Activated CD4-positive, alpha-beta T cell treated with anti-CD3 and anti-CD28 coated beads, Interleukin-10, Interleukin-2, amounts not matched to agents 100 ng/mL and 50 ng/mL, durations not matched to agents 16 hours and 8 hours (primary cell): ENCODE measurements at regions not wholly inside any gene's neighbourhood (a gene's known extent, or its start where the extent isn't known, plus 50 kb on each side); places are given as distances from the start of the nearest gene placed in this dataset.
A peak's percentile ranks its signal among the peaks of the same experiment; 100 is the strongest.

Experiments
- DNase-seq: peaks from one replicate; pipeline ENCODE4 v3.0.0-alpha.2; 2020

DNA sequence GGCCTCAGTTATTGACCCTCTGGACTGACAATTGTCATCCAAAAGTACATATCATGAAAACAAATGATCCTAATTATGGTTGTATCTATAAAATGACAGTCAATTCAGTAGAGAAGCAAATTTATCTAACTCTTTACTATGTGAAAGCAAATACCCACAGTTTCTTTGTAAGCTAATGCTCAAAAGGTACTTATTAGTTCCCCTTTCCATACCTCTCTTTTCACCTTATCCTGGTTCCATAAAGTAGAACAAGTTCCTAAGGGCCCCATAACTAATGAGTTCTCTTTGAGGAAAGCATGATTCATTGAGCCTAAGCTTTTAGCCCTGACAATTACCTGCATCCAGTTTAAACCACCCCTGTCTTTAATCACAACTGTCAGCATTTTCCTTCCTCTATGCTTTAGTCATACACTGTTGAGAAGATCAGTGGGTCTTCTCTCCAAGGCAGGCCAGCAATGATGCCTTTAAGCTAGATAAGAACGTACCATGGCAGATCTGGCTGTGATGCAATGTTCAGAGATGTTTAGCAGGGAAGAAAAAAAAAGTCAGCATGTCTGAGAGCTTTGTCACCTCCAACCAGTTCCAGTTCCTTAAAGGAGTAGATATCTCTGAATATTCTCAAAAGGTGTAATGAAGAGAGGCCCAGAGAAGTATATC lies 179.7 kb upstream of the RASGEF1B start:
- DNase-seq: no peak

- DNase-seq: no peak
Measured at GRCh38 chr4:81650606-81651242, 179.0 kb upstream of the RASGEF1B start.

DNA sequence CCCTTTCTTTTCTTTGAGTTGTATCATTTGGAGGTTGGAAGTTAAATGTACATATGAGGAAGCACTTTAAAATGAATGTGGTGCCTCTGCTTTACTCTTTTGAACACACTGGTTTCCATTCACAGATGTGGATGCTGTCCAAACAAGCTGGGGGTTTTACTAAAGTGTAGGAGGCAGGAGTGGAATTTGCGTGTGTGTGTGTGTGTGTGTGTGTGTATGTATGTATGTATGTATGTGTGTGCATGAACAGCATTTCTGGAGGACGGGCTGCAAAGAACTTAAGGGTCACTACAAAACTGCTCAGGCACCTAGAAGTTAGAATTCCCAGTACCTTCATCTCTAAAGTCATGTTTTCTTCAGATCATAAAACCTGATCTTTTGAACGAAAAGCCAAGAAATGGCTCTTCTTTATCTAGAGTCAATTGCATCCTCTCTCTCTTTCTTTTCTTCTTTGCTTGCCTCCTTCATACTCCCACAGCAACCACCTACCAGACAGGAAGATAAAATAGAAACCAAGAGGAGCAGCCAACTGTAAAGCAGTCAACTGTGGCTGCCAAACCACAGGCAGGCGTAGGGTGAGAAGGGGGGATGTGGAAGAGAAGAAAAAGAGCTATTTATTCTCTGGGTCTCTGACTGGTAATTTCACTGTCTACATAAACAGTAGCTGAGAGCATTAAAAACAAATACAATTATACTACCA lies 177.0 kb upstream of the RASGEF1B start:
- peak; percentile 65 for DNase-seq

GRCh38 chr4:81647388-81647787 lies 175.7 kb upstream of the RASGEF1B start:
- DNase-seq: no peak

GRCh38 chr4:81642543-81642942 lies 170.8 kb upstream of the RASGEF1B start:
- DNase-seq: no peak

GRCh38 chr4:81639248-81639647 lies 167.5 kb upstream of the RASGEF1B start:
- no peak for DNase-seq

DNA sequence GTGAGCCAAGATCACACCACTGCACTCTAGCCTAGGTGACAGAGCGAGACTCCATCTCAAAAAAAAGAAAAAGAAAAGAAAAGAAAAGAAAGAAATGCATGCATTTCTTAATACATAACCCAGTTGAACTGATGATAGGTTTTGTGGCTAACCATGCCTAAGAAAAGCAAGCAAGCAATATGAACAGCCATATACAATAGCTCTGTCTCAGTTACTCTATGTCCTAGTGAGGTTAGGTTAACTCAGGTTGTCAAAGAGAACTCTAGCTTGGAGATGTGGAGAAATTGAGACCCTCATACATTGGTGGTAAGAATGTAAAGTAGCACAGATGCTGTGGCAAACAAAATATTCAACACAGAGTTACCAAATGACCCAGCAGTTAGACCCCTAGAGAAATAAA lies 167.0 kb upstream of the RASGEF1B start:
- no peak for DNase-seq

DNA sequence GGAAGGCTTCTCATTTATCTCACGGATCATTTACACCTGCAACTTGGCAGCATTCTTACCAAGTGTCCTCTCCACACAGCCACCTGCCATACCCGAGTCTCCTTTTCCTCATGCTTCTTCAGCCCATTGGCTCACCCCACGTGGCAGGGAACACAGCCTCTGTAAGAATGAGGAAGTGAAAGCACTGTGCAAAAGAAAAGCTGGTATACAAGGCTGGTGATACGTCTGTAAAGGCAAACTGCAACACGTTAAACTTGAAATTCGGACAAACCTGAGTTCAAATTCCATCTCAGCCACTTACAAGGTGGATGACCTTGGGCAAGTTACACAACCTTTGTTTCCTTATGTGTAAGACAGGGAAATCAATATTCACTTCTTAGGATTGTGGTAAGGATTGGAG lies 164.0 kb upstream of the RASGEF1B start:
- no peak for DNase-seq

- DNase-seq: no peak
Measured at GRCh38 chr4:81634766-81635549, 163.3 kb upstream of the RASGEF1B start.

- no peak for DNase-seq
Measured at GRCh38 chr4:81634165-81634564, 162.5 kb upstream of the RASGEF1B start.

DNA sequence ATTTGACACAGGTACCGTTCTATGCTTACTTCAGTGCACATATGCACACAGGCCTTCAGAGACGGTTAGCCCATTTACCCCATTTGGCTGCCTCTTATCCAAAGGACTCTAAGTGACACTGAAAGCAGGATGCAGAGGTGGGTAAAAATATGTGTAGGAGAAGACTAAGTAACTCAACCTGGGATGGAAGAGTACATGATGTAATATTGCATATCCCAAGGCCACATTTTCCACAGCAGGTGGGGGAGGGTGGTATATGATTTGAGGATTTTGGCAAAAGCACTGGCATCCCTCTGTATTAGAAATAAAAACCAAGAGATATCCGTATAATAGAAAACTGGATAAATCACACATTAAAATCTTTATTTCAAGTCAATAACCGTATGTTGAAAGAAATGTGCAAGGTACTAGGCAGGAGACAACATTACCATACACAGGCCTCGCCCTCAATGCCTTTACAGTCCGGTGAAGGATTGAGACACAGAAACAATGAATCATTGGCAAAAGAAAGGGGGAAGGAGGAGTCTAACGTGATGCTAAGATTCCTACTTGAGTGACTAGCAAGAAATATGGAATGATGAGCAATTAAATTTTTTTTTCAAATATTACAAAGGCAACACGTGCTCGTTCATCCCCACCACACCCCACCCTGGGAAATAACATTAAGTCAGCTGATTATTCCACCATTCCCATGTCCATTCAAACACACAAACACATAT lies 161.0 kb upstream of the RASGEF1B start:
- no peak for DNase-seq

GRCh38 chr4:81631958-81632441 lies 160.3 kb upstream of the RASGEF1B start:
- no peak for DNase-seq

DNA sequence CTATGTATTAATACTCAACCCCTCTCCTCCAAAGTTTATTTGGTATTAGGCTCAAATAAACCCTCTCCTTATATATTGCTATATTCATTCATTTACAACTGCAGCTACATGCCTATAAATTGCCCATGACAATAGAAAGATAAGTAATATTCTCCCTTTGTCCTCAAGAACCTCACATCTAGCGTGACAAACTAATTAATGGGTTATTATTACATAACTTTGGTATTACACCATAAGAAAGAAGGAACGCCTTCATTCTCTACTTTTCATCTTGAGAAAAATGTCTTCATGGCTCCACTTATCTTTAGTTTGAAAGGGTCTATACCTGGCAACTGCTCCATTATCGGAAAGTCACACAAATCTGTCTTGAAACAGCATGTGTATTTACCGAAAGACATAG lies 157.7 kb upstream of the RASGEF1B start:
- DNase-seq: no peak

DNA sequence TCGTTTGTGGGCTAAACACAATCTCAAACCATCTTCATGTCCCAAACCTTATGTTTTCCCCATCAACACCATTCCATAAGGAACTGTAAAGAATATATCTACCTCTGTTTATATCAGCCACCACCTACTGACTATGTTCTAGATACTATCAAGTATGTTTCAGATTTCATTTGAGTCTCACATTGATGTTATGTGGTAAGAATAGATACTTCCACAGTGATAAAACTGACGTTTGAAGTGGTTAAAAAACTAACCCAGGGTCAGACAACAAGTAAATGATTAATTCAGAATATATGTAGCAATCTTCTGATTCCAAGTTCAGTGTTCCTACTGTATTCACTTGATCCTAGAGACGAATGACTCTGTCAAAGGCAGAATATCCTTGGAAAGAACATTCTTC lies 156.8 kb upstream of the RASGEF1B start:
- DNase-seq: no peak

DNA sequence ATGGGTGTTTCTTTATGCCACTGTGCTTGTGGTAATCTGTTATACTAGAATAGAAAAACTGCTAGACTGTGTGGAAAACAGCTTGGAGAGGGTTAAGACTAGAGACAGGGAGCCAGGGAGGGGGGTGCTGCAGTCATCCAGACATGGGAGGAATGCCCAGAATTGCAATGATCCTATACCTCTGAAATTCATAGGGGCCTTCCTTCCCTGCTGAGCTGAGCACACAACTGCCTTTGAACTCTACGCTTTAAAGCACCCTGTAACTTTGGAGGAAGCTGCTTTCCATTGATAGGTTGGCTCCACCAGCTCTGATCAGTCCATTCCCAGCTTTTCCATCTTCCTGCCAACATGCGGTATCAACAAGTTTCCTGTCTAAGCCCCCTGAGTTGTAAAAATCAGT lies 155.9 kb upstream of the RASGEF1B start:
- DNase-seq: no peak

DNA sequence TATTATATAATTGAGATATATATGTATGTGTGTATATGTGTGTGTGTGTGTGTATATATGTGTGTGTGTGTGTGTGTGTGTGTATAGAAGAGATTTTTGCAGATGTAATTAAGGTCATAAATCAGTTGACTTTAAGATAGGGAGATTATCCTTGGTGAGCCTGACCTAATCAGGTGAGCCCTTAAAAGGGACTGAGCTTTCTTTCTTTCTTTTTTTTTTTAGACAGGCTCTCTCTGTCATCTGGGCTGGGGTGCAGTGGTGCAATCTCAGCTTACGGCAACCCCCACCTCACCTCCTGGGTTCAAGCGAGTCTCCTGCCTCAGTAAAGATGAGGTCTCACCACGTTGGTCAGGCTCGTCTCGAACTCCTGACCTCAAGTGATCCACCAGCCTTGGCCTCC lies 155.1 kb upstream of the RASGEF1B start:
- DNase-seq: no peak

DNA sequence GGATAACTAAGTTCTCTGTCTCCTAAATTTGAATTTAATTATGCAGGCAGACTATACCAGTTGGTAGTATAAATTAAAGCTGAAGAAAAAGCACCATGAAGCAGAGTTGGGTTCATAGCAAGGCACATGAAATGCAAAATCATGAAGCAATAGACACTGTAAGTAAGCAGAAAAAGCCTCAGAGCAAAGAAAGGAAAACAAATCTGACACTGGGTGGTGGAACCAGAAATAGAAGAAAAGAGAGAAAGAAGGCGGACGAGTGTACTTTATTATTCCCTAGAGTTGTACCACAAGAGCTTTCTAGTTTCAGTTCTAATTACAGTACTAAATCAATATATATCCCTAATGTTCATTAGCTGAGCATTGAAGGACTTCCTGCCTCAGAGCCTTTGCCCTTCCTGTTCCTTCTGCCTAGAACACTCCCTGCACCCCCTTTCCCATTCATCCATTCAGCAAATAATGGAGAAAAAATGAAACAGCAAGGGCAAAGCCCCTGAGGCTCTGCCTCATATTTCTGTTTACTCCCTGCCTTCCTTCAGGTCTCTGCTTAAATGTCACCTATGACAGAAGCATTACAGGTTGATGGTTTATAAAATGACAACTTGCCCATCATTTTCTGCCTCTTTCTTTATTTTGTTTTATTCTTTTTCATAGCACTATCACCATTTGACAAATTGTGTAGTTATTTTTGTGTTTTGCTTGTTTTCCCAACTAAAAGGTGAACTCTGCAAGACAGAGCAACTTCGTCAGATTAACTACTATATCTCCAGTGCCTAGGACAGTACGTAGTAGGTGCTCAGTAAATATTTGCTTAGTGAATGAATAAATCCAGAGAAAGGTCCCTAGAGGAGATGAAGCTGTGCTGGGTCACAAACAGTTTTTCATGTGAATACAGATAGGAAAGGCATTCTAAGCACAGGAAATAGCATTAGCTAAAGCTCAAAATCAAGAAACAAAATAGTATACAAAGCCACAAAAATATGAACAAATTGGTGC lies 154.0 kb upstream of the RASGEF1B start:
- DNase-seq: no peak

DNA sequence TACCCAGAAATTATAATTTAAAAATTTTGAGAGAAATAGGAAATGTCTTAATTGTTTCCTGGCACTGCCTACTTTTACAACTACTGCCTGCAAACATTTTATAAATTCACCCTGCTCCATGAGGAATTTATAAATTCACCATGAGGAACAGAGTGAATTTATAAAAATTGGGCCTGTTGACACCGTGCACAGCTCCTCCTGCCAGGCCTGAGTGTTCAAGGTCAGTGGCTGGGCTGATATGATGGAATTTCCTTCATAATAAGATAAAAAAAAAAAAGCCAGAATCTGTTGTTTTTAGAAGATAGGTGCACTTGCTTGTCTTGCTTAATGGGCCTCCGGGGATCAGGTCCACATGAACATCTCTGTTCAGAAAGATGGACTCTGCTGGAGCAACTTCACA lies 151.7 kb upstream of the RASGEF1B start:
- no peak for DNase-seq

DNA sequence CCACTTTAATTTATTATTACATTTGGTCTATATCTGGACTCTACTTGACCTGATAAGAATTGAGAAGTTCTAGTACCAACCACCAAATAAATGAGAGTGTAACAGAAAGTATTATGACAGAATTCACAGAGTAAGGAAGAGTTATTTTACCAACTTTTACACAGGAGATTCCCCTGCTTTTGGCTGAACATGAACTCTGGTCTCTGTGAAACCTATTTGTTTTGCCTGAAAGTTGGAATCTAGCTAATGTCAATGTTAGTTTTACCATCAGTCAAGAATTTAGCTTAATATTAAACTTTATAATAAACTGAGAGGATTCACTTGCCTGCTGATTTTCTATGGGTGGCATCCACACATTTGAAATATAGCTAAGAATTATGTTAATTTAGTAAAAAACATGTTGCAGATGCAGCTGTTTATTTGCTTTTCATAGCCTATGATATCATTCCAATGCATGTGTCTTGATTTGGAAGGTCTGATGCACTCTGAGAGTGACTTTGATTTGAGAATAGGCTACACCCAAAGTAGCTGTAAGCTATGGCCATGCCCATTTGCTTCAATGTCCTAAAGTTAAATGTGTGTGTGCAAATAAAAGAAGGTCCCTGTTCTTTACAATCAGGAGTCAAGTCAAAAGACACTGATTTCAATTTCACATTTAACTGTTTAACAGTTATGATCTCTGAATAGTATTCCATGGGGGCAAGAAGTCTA lies 150.9 kb upstream of the RASGEF1B start:
- no peak for DNase-seq

- DNase-seq: no peak
Measured at GRCh38 chr4:81622028-81622427, 150.3 kb upstream of the RASGEF1B start.

- DNase-seq: no peak
Measured at GRCh38 chr4:81621490-81621889, 149.8 kb upstream of the RASGEF1B start.
